Smooth muscle cell (in vitro differentiated cells): ENCODE measurements at regions not wholly inside any gene's neighbourhood (a gene's known extent, or its start where the extent isn't known, plus 50 kb on each side); places are given as distances from the start of the nearest gene placed in this dataset.

Experiments
- DNase-seq: peaks from one replicate; lab custom pipeline; 2025; ENCODE audit not compliant: unreplicated experiment; lab: John Stamatoyannopoulos, UW
- H2AFZ ChIP-seq: fragments of 200-600 bp; sonication (generic); 2 replicates; pipeline ENCODE4 v1.6.0; 2016; ENCODE audit warnings: antibody characterized with exemption, low read depth, mild to moderate bottlenecking
- H3F3A ChIP-seq: fragments of 200-600 bp; sonication (generic); 2 replicates; pipeline ENCODE4 v1.6.0; 2017; ENCODE audit warnings: antibody characterized with exemption, low read depth
- H3K27ac ChIP-seq: fragments of 200-600 bp; sonication (generic); 2 replicates; pipeline ENCODE4 v1.5.1; 2016; ENCODE audit warnings: low read depth, mild to moderate bottlenecking
- H3K27me3 ChIP-seq: fragments of 200-600 bp; sonication (generic); 2 replicates; pipeline ENCODE4 v1.6.1; 2016; ENCODE audit warnings: low read depth, mild to moderate bottlenecking
- H3K36me3 ChIP-seq: fragments of 200-600 bp; sonication (generic); 2 replicates; pipeline ENCODE4 v1.5.1; 2016; ENCODE audit warnings: low read depth
- H3K4me1 ChIP-seq: fragments of 200-600 bp; sonication (generic); 2 replicates; pipeline ENCODE4 v1.5.1; 2016; ENCODE audit warnings: low read depth
- H3K4me2 ChIP-seq: fragments of 200-600 bp; sonication (generic); 2 replicates; pipeline ENCODE4 v1.6.0; 2016; ENCODE audit warnings: mild to moderate bottlenecking
- H3K4me3 ChIP-seq: fragments of 200-600 bp; sonication (generic); 2 replicates; pipeline ENCODE4 v1.5.1; 2016; ENCODE audit warnings: mild to moderate bottlenecking
- H3K79me2 ChIP-seq: fragments of 200-600 bp; sonication (generic); 2 replicates; pipeline ENCODE4 v1.6.0; 2016; ENCODE audit warnings: low read depth, mild to moderate bottlenecking
- H3K9ac ChIP-seq: fragments of 200-600 bp; sonication (generic); 2 replicates; pipeline ENCODE4 v1.6.0; 2016; ENCODE audit warnings: low read depth
- H3K9me3 ChIP-seq: fragments of 200-600 bp; sonication (generic); replicated peaks from 2 replicates; pipeline ENCODE4 v1.5.1; 2016; ENCODE audit warnings: low read depth
- H4K20me1 ChIP-seq: fragments of 200-600 bp; sonication (generic); 2 replicates; pipeline ENCODE4 v1.6.0; 2016; ENCODE audit warnings: low read depth
- WGBS: methylation state at CpG from one replicate; pipeline ENCODE4 v1.1.7; 2016; ENCODE audit warnings: low lambda C conversion rate; 5-methylcytosine and 5-hydroxymethylcytosine counted together
- TF ChIP-seq, protein P1 (sequence below): fragments of 200-600 bp; sonication (generic); IDR thresholded peaks from 2 replicates; pipeline ENCODE4 v1.5.1; 2017; ENCODE audit warnings: borderline replicate concordance, mild to moderate bottlenecking, antibody characterized with exemption; ENCODE audit not compliant: insufficient read depth, poor library complexity, severe bottlenecking

GRCh38 chr1:74818241-74818640 lies 85.3 kb downstream of the TYW3 start:
- H3K4me3 ChIP-seq: no peak overlapping the region
- H3F3A ChIP-seq: no peaks in the 10 kb centered on the region
- H3K9ac ChIP-seq: no peak overlapping the region
- peaks cover 1% of the 10 kb centered on the region for H3K4me1 ChIP-seq
- no peak overlapping the region for H3K27ac ChIP-seq
- H3K9me3 ChIP-seq: no peaks in the 10 kb centered on the region
- H4K20me1 ChIP-seq: no peaks in the 10 kb centered on the region
- TF ChIP-seq, protein P1, sequence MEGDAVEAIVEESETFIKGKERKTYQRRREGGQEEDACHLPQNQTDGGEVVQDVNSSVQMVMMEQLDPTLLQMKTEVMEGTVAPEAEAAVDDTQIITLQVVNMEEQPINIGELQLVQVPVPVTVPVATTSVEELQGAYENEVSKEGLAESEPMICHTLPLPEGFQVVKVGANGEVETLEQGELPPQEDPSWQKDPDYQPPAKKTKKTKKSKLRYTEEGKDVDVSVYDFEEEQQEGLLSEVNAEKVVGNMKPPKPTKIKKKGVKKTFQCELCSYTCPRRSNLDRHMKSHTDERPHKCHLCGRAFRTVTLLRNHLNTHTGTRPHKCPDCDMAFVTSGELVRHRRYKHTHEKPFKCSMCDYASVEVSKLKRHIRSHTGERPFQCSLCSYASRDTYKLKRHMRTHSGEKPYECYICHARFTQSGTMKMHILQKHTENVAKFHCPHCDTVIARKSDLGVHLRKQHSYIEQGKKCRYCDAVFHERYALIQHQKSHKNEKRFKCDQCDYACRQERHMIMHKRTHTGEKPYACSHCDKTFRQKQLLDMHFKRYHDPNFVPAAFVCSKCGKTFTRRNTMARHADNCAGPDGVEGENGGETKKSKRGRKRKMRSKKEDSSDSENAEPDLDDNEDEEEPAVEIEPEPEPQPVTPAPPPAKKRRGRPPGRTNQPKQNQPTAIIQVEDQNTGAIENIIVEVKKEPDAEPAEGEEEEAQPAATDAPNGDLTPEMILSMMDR: no peak
- no peak overlapping the region for H3K4me2 ChIP-seq
- H2AFZ ChIP-seq: no peak overlapping the region
- H3K36me3 ChIP-seq: no peaks in the 10 kb centered on the region
- H3K27me3 ChIP-seq: no peaks in the 10 kb centered on the region
- DNase-seq: no peak
- 93% methylated on average over 1 of the region's 1 CpG for WGBS
- no peaks in the 10 kb centered on the region for H3K79me2 ChIP-seq

DNA sequence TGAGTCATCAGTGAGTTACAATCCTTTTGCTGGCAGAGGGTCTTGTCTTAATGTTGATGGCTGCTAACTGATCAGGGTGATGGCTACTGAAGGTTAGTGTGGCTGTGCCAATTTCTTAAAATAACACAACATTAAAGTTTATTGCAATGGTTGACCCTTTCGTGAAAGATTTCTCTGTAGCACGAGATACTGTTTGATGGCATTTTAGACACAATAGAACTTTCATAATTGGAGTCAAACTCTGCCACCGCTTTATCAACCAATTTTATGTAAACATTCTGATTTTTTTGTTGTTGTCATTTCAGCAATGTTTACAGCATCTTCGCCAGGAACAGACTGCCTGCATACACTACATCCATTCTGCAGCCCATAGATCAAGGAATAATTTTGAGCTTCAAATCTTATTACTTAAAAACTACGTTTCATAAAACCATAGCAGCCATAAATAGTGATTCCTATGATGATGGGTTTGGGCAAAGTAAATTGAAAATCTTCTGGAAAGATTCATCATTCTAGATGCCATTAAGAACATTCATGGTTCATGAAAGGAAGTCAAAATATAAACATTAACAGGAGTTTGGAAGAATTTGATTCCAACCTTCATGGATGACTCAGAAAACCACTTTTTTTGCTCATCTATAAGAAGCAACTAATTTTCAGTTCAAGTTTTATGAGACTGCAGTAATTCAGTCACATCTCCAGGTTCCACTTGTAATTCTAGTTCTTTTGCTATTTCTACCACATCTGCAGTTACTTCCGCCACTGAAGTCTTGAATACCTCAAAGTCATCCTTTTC lies 85.9 kb downstream of the TYW3 start:
- no peak overlapping the region for H2AFZ ChIP-seq
- no peak overlapping the region for H3K4me2 ChIP-seq
- H3F3A ChIP-seq: no peaks in the 10 kb centered on the region
- no peaks in the 10 kb centered on the region for H3K4me1 ChIP-seq
- no peak for DNase-seq
- no peaks in the 10 kb centered on the region for H3K79me2 ChIP-seq
- TF ChIP-seq, protein P1: no peak
- H3K27ac ChIP-seq: no peak overlapping the region
- no peak overlapping the region for H3K9ac ChIP-seq
- H3K4me3 ChIP-seq: no peak overlapping the region
- 91% methylated on average over 6 of the region's 6 CpGs for WGBS
- no peaks in the 10 kb centered on the region for H4K20me1 ChIP-seq
- no peaks in the 10 kb centered on the region for H3K36me3 ChIP-seq
- no peaks in the 10 kb centered on the region for H3K9me3 ChIP-seq
- no peaks in the 10 kb centered on the region for H3K27me3 ChIP-seq

DNA sequence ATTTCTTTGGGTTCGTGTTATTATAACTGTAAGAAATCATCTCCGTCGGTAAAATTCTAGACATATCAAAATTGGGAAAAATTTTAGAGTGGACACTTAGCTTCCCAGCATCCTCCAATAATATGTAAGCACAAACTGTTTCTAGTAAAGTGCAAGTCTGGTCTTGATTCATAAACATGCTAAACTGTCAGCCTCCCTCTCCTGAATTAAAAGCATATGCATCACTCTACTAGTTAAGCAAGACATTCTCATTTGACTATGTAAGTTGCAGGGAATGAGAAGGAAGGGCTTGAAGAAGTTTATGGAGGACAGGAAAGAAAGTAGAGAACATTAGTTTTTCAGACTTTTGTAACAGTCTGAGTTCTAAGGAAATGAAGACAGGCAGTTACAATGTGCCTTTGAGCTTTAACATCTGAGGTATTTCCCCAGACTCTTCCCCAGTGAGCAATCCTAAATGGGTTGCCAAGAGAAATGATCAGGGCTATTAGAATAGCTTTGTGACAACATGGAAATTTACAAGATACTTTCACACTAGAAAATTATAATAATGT lies 90.0 kb downstream of the TYW3 start:
- no peak overlapping the region for H3K9ac ChIP-seq
- H3K36me3 ChIP-seq: no peaks in the 10 kb centered on the region
- H3K9me3 ChIP-seq: no peaks in the 10 kb centered on the region
- DNase-seq: no peak
- 94% methylated on average over 3 of the region's 3 CpGs for WGBS
- no peaks in the 10 kb centered on the region for H3K79me2 ChIP-seq
- H3K4me1 ChIP-seq: no peaks in the 10 kb centered on the region
- no peak overlapping the region for H3K27ac ChIP-seq
- no peak overlapping the region for H3K4me2 ChIP-seq
- TF ChIP-seq, protein P1: no peak
- no peak overlapping the region for H2AFZ ChIP-seq
- H4K20me1 ChIP-seq: no peaks in the 10 kb centered on the region
- no peaks in the 10 kb centered on the region for H3K27me3 ChIP-seq
- H3K4me3 ChIP-seq: no peak overlapping the region
- no peaks in the 10 kb centered on the region for H3F3A ChIP-seq

DNA sequence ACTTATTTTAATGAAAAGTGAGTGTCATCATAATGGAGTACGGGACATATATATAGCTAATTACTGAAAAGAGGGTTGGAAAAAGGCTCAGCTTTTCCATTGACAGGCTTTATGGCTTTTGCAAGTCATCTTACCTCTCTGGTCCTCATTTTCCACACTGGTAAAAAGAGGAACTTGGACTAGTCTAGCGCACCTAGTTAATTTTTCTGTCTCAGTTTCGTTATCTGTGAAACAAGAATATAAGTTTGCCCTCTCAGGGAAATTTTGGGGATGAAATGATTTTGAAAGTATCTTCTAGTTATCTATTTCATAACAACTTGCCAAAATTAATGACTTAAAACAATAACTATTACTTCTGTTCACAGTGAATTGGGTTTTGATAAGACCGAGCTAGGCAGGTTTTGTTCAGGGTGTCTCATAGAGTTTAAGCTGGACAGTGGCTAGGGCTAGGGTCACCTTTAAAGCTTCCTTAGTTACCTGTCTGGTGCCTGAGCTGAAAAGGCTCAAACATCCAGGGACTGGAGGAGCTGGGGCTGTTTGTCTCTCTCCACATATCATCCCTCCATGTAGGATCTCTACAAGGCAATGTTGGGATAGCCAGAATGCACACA lies 91.7 kb downstream of the TYW3 start:
- Histone ChIP-seq H3K9ac (no peak overlapping the region), H3K4me2 (no peak overlapping the region), H3K9me3 (no peaks in the 10 kb centered on the region), H3F3A (no peaks in the 10 kb centered on the region), H3K4me3 (no peak overlapping the region), H3K27ac (no peak overlapping the region), H3K79me2 (no peaks in the 10 kb centered on the region), H3K4me1 (no peaks in the 10 kb centered on the region), H2AFZ (no peak overlapping the region), H3K27me3 (no peaks in the 10 kb centered on the region), H3K36me3 (no peaks in the 10 kb centered on the region), H4K20me1 (no peaks in the 10 kb centered on the region)
- TF ChIP-seq, protein P1: no peak
- whole genome bisulfite sequencing: 93% methylated on average over 4 of the region's 4 CpGs
- no peak for DNase-seq
